ENCODE measurements at regions not wholly inside any gene's neighbourhood (a gene's known extent, or its start where the extent isn't known, plus 50 kb on each side); places are given as distances from the start of the nearest gene placed in this dataset.

- Histone ChIP-seq H3K36me3 (ENCODE audit: control insufficient read depth in 2 of 2, insufficient read depth in 1 of 2, low read length in 2 of 2) (no peaks in the 10 kb centered on the region), H3K27ac (ENCODE audit: extremely low read depth, low read depth, low read length) (no peak overlapping the region), H3K4me3 (ENCODE audit: low read depth, low read length) (no peak overlapping the region), H3K4me1 (ENCODE audit: control insufficient read depth, insufficient read depth, low read length) (no peaks in the 10 kb centered on the region), H3K9me3 (ENCODE audit: control insufficient read depth, insufficient read depth, low read depth, low read length) (no peaks in the 10 kb centered on the region)
- CTCF ChIA-PET: interaction anchor here (0.8 kb wide), 1 partner anchor 139 kb away, joined by 3 read pairs; no protein-coding TSS in a partner anchor
- TF ChIP-seq ZXDB (tag by site-specific recombination; IDR thresholded peaks at IDR 0.05) (no peak), GLI4 (tag by site-specific recombination; IDR thresholded peaks at IDR 0.05) (no peak), RBAK (tag by site-specific recombination; IDR thresholded peaks at IDR 0.05) (no peak)
- POLR2A ChIA-PET: no interaction called here
Observed at GRCh38 chr2:65850695-65851094, 418.3 kb upstream of the SPRED2 start.

- POLR2A ChIA-PET: no interaction called here
- H3K4me1 ChIP-seq (ENCODE audit: control insufficient read depth, insufficient read depth, low read length): no peaks in the 10 kb centered on the region
- CTCF ChIA-PET: no interaction called here
- no peak overlapping the region for H3K27ac ChIP-seq (ENCODE audit: extremely low read depth, low read depth, low read length)
- no peak for TF ChIP-seq ZNF768 (tag by site-specific recombination; IDR thresholded peaks at IDR 0.05)
- no peak for TF ChIP-seq MEIS1 (CRISPR knock-in tag; IDR thresholded peaks at IDR 0.05; ENCODE audit: borderline replicate concordance)
- no peak for TF ChIP-seq ZNF239 (tag by site-specific recombination; IDR thresholded peaks at IDR 0.05)
- no peak for TF ChIP-seq ZNF274 (IDR thresholded peaks at IDR 0.05; ENCODE audit: low read length)
- TF ChIP-seq ZNF274 (tag by site-specific recombination; IDR thresholded peaks at IDR 0.05; ENCODE audit: borderline replicate concordance): no peak
- no peak for TF ChIP-seq ZNF664 (tag by site-specific recombination; IDR thresholded peaks at IDR 0.05)
- TF ChIP-seq RBAK (tag by site-specific recombination; IDR thresholded peaks at IDR 0.05): no peak
- TF ChIP-seq, protein P1, sequence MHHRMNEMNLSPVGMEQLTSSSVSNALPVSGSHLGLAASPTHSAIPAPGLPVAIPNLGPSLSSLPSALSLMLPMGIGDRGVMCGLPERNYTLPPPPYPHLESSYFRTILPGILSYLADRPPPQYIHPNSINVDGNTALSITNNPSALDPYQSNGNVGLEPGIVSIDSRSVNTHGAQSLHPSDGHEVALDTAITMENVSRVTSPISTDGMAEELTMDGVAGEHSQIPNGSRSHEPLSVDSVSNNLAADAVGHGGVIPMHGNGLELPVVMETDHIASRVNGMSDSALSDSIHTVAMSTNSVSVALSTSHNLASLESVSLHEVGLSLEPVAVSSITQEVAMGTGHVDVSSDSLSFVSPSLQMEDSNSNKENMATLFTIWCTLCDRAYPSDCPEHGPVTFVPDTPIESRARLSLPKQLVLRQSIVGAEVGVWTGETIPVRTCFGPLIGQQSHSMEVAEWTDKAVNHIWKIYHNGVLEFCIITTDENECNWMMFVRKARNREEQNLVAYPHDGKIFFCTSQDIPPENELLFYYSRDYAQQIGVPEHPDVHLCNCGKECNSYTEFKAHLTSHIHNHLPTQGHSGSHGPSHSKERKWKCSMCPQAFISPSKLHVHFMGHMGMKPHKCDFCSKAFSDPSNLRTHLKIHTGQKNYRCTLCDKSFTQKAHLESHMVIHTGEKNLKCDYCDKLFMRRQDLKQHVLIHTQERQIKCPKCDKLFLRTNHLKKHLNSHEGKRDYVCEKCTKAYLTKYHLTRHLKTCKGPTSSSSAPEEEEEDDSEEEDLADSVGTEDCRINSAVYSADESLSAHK (tag by site-specific recombination; IDR thresholded peaks at IDR 0.05): no peak
- no peak for TF ChIP-seq ZNF426 (tag by site-specific recombination; IDR thresholded peaks at IDR 0.05)
- no peak for TF ChIP-seq ZNF585B (tag by site-specific recombination; IDR thresholded peaks at IDR 0.05)
- TF ChIP-seq, protein P2, sequence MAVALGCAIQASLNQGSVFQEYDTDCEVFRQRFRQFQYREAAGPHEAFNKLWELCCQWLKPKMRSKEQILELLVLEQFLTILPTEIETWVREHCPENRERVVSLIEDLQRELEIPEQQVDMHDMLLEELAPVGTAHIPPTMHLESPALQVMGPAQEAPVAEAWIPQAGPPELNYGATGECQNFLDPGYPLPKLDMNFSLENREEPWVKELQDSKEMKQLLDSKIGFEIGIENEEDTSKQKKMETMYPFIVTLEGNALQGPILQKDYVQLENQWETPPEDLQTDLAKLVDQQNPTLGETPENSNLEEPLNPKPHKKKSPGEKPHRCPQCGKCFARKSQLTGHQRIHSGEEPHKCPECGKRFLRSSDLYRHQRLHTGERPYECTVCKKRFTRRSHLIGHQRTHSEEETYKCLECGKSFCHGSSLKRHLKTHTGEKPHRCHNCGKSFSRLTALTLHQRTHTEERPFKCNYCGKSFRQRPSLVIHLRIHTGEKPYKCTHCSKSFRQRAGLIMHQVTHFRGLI (tag by site-specific recombination; IDR thresholded peaks at IDR 0.05): no peak
- no peak for TF ChIP-seq OVOL3 (tag by site-specific recombination; IDR thresholded peaks at IDR 0.05)
- no peaks in the 10 kb centered on the region for H3K9me3 ChIP-seq (ENCODE audit: control insufficient read depth, insufficient read depth, low read depth, low read length)
- no peak overlapping the region for H3K4me3 ChIP-seq (ENCODE audit: low read depth, low read length)
- H3K36me3 ChIP-seq (ENCODE audit: control insufficient read depth in 2 of 2, insufficient read depth in 1 of 2, low read length in 2 of 2): no peaks in the 10 kb centered on the region
Observed at GRCh38 chr2:65846989-65847678, 414.7 kb upstream of the SPRED2 start.

GRCh38 chr2:65845442-65846182 lies 413.2 kb upstream of the SPRED2 start:
- no peaks in the 10 kb centered on the region for H3K36me3 ChIP-seq (ENCODE audit: control insufficient read depth in 2 of 2, insufficient read depth in 1 of 2, low read length in 2 of 2)
- POLR2A ChIA-PET: no interaction called here
- H3K4me1 ChIP-seq (ENCODE audit: control insufficient read depth, insufficient read depth, low read length): no peaks in the 10 kb centered on the region
- TF ChIP-seq TCF7L2 (IDR thresholded peaks at IDR 0.05; ENCODE audit: borderline replicate concordance, low read depth, low read length) (no peak), YY1 (tag by site-specific recombination; IDR thresholded peaks at IDR 0.05) (no peak), ZNF311 (tag by site-specific recombination; IDR thresholded peaks at IDR 0.05; ENCODE audit: borderline replicate concordance) (no peak), SALL2 (tag by site-specific recombination; IDR thresholded peaks at IDR 0.05; ENCODE audit: borderline replicate concordance) (no peak), ZXDB (tag by site-specific recombination; IDR thresholded peaks at IDR 0.05) (no peak), ZBTB44 (tag by site-specific recombination; IDR thresholded peaks at IDR 0.05) (no peak)
- no peak overlapping the region for H3K4me3 ChIP-seq (ENCODE audit: low read depth, low read length)
- CTCF ChIA-PET: interaction anchor here (0.8 kb wide), 1 partner anchor 1365 kb away, joined by 3 read pairs; no protein-coding TSS in a partner anchor
- H3K27ac ChIP-seq (ENCODE audit: extremely low read depth, low read depth, low read length): no peak overlapping the region
- no peaks in the 10 kb centered on the region; the same call in 1 of the 2 replicates for H3K9me3 ChIP-seq (ENCODE audit: control insufficient read depth, insufficient read depth, low read depth, low read length)
